GM13976 (cell line): ENCODE measurements at regions not wholly inside any gene's neighbourhood (a gene's known extent, or its start where the extent isn't known, plus 50 kb on each side); places are given as distances from the start of the nearest gene placed in this dataset.

ENCODE experiments used
- DNase-seq: peaks from one replicate; pipeline ENCODE4 v3.0.0; 2012; ENCODE audit warnings: low spot score
- CTCF ChIP-seq: IDR thresholded peaks from 2 replicates; pipeline ENCODE4 v1.5.1; 2012; ENCODE audit warnings: borderline replicate concordance, mild to moderate bottlenecking; ENCODE audit not compliant: insufficient read depth; ENCODE audit errors: extremely low read depth, missing control alignments, control extremely low read depth
- in situ Hi-C: fragments of 300-500 bp; cut with MboI; formaldehyde crosslinking; loops from one replicate; pipeline ENCODE4 v1.12.0; 2022; ENCODE audit warnings: low sequenced_read_pairs, mixed read lengths, inconsistent platforms; ENCODE audit not compliant: unreplicated experiment

GRCh38 chr18:78362198-78362597 is 617.4 kb upstream of the SALL3 start:
- in situ Hi-C loops: no loop called here

GRCh38 chr18:78363556-78364387 is 615.8 kb upstream of the SALL3 start:
- in situ Hi-C loops: no loop called here
- DNase-seq: no peak
- no peak for TF ChIP-seq CTCF

More at GRCh38 chr18:78362198-78362597, 617.4 kb upstream of the SALL3 start:
- no peak for DNase-seq
- no peak for TF ChIP-seq CTCF

GRCh38 chr18:78364388-78364960 is 615.1 kb upstream of the SALL3 start:
- no peak for DNase-seq
- TF ChIP-seq CTCF: no peak
- in situ Hi-C loops: no loop called here

- DNase-seq: no peak
- no peak for TF ChIP-seq CTCF
Measured at GRCh38 chr18:78367996-78368395, 611.6 kb upstream of the SALL3 start.

GRCh38 chr18:78368726-78369125 is 610.9 kb upstream of the SALL3 start:
- no peak for DNase-seq
- TF ChIP-seq CTCF: no peak
- in situ Hi-C loops: no loop called here

More at GRCh38 chr18:78367996-78368395, 611.6 kb upstream of the SALL3 start:
- in situ Hi-C loops: no loop called here

- DNase-seq: no peak
- no peak for TF ChIP-seq CTCF
- in situ Hi-C loops: no loop called here
Measured at GRCh38 chr18:78376046-78376445, 603.6 kb upstream of the SALL3 start.
